ENCODE measurements at regions not wholly inside any gene's neighbourhood (a gene's known extent, or its start where the extent isn't known, plus 50 kb on each side); places are given as distances from the start of the nearest gene placed in this dataset.
"Not testable (repeated sequence)": the region's sequence is repeated elsewhere in the genome, so short reads cannot be mapped to it uniquely, and the experiment has no call there.

GRCh38 chr13:76703621-76704288 lies 182.4 kb downstream of the KCTD12 start:
- DNase-seq, result no peak

GRCh38 chr13:76703216-76703615 lies 183.0 kb downstream of the KCTD12 start:
- no peak for DNase-seq

GRCh38 chr13:76697288-76697687 lies 188.9 kb downstream of the KCTD12 start:
- no peak for DNase-seq

- DNase-seq, result no peak
These were observed 189.8 kb downstream of the KCTD12 start for GRCh38 chr13:76696370-76696769.

- DNase-seq, result no peak
These were observed 193.1 kb downstream of the KCTD12 start for GRCh38 chr13:76693086-76693485.

- no peak for DNase-seq
These were observed 193.9 kb downstream of the KCTD12 start for GRCh38 chr13:76692346-76692745.

GRCh38 chr13:76690611-76691010 lies 195.6 kb downstream of the KCTD12 start:
- no peak for DNase-seq

- no peak for DNase-seq
These were observed 198.7 kb downstream of the KCTD12 start for GRCh38 chr13:76687467-76687866.

GRCh38 chr13:76685938-76686337 lies 200.3 kb downstream of the KCTD12 start:
- no peak for DNase-seq

GRCh38 chr13:76684336-76684735 lies 201.9 kb downstream of the KCTD12 start:
- DNase-seq, result no peak

- DNase-seq, result no peak
These were observed 202.4 kb downstream of the KCTD12 start for GRCh38 chr13:76683854-76684253.

- no peak for DNase-seq
These were observed 203.0 kb downstream of the KCTD12 start for GRCh38 chr13:76683168-76683567.

- no peak for DNase-seq
These were observed 206.1 kb downstream of the KCTD12 start for GRCh38 chr13:76680112-76680511.

GRCh38 chr13:76677043-76677442 lies 209.2 kb downstream of the KCTD12 start:
- no peak for DNase-seq

- DNase-seq, result no peak
These were observed 213.8 kb downstream of the KCTD12 start for GRCh38 chr13:76672420-76672819.

GRCh38 chr13:76668716-76669115 lies 217.5 kb downstream of the KCTD12 start:
- DNase-seq, result no peak

- no peak for DNase-seq
These were observed 218.1 kb downstream of the KCTD12 start for GRCh38 chr13:76668141-76668540.

- DNase-seq, result no peak
These were observed 218.7 kb downstream of the KCTD12 start for GRCh38 chr13:76667551-76667950.

- no peak for DNase-seq
These were observed 222.4 kb downstream of the KCTD12 start for GRCh38 chr13:76663592-76664335.

- DNase-seq, result not testable (repeated sequence)
These were observed 227.1 kb downstream of the KCTD12 start for GRCh38 chr13:76659074-76659473.

GRCh38 chr13:76656500-76656899 lies 229.7 kb downstream of the KCTD12 start:
- DNase-seq, result no peak

GRCh38 chr13:76656056-76656455 lies 230.1 kb downstream of the KCTD12 start:
- no peak for DNase-seq

- no peak for DNase-seq
These were observed 231.9 kb downstream of the KCTD12 start for GRCh38 chr13:76654263-76654662.

- no peak for DNase-seq
These were observed 234.9 kb downstream of the KCTD12 start for GRCh38 chr13:76651286-76651685.

GRCh38 chr13:76647550-76647949 lies 238.7 kb downstream of the KCTD12 start:
- DNase-seq, result no peak
